ENCODE measurements at regions not wholly inside any gene's neighbourhood (a gene's known extent, or its start where the extent isn't known, plus 50 kb on each side); places are given as distances from the start of the nearest gene placed in this dataset.

GRCh38 chr6:11358904-11359830, 126.7 kb upstream of the NEDD9 start:
- DNase-seq (ENCODE audit: low read depth) = no peak

- no peak for DNase-seq (ENCODE audit: low read depth)
Measured at GRCh38 chr6:11357285-11357684, 124.8 kb upstream of the NEDD9 start.

- DNase-seq (ENCODE audit: low read depth) = no peak
Measured at GRCh38 chr6:11356404-11357155, 124.1 kb upstream of the NEDD9 start.

- DNase-seq (ENCODE audit: low read depth) = no peak
Measured at GRCh38 chr6:11353921-11354389, 121.5 kb upstream of the NEDD9 start.

- no peak for DNase-seq (ENCODE audit: low read depth)
Measured at GRCh38 chr6:11350294-11350693, 117.8 kb upstream of the NEDD9 start.

- no peak for DNase-seq (ENCODE audit: low read depth)
Measured at GRCh38 chr6:11349880-11350279, 117.4 kb upstream of the NEDD9 start.

- no peak for DNase-seq (ENCODE audit: low read depth)
Measured at GRCh38 chr6:11346516-11346915, 114.0 kb upstream of the NEDD9 start.

- no peak for DNase-seq (ENCODE audit: low read depth)
Measured at GRCh38 chr6:11345536-11345935, 113.1 kb upstream of the NEDD9 start.

- DNase-seq (ENCODE audit: low read depth) = no peak
Measured at GRCh38 chr6:11343963-11344723, 111.7 kb upstream of the NEDD9 start.

- no peak for DNase-seq (ENCODE audit: low read depth)
Measured at GRCh38 chr6:11341867-11342266, 109.4 kb upstream of the NEDD9 start.

- DNase-seq (ENCODE audit: low read depth) = no peak
Measured at GRCh38 chr6:11341303-11341702, 108.8 kb upstream of the NEDD9 start.

- no peak for DNase-seq (ENCODE audit: low read depth)
Measured at GRCh38 chr6:11339380-11339779, 106.9 kb upstream of the NEDD9 start.

- DNase-seq (ENCODE audit: low read depth) = no peak
Measured at GRCh38 chr6:11337306-11337705, 104.8 kb upstream of the NEDD9 start.

- no peak for DNase-seq (ENCODE audit: low read depth)
Measured at GRCh38 chr6:11335826-11336225, 103.4 kb upstream of the NEDD9 start.

GRCh38 chr6:11333132-11333849, 100.8 kb upstream of the NEDD9 start:
- no peak for DNase-seq (ENCODE audit: low read depth)

GRCh38 chr6:11332463-11332862, 100.0 kb upstream of the NEDD9 start:
- no peak for DNase-seq (ENCODE audit: low read depth)

GRCh38 chr6:11331111-11331510, 98.6 kb upstream of the NEDD9 start:
- DNase-seq (ENCODE audit: low read depth) = peak; percentile 52

GRCh38 chr6:11330413-11330760, 97.9 kb upstream of the NEDD9 start:
- no peak for DNase-seq (ENCODE audit: low read depth)

GRCh38 chr6:11329726-11330412, 97.4 kb upstream of the NEDD9 start:
- no peak for DNase-seq (ENCODE audit: low read depth)

GRCh38 chr6:11328613-11329247, 96.3 kb upstream of the NEDD9 start:
- no peak for DNase-seq (ENCODE audit: low read depth)

- DNase-seq (ENCODE audit: low read depth) = no peak
Measured at GRCh38 chr6:11327961-11328360, 95.5 kb upstream of the NEDD9 start.
